Stimulated activated CD8-positive, alpha-beta memory T cell treated with anti-CD3 and anti-CD28 coated beads, Interleukin-4, amount 100 ng/mL, for 1 hour (primary cell): ENCODE measurements at regions not wholly inside any gene's neighbourhood (a gene's known extent, or its start where the extent isn't known, plus 50 kb on each side); places are given as distances from the start of the nearest gene placed in this dataset.
"Not testable (repeated sequence)": the region's sequence is repeated elsewhere in the genome, so short reads cannot be mapped to it uniquely, and the experiment has no call there.

Experiments used
- DNase-seq, 2 donors: peaks; one replicate each; pipeline ENCODE4 v3.0.0-alpha.2; 2020; ENCODE audit warnings: low read depth in 2 of 2, low spot score in 1 of 2

GRCh38 chr4:188911707-188912106 is 772.5 kb downstream of the TRIML1 start:
- no peak for DNase-seq

- no peak for DNase-seq
These were observed 775.9 kb downstream of the TRIML1 start for GRCh38 chr4:188915175-188915574.

GRCh38 chr4:188918787-188919186 is 779.5 kb downstream of the TRIML1 start:
- no peak for DNase-seq

GRCh38 chr4:188930822-188931221 is 791.6 kb downstream of the TRIML1 start:
- DNase-seq = no peak

DNA sequence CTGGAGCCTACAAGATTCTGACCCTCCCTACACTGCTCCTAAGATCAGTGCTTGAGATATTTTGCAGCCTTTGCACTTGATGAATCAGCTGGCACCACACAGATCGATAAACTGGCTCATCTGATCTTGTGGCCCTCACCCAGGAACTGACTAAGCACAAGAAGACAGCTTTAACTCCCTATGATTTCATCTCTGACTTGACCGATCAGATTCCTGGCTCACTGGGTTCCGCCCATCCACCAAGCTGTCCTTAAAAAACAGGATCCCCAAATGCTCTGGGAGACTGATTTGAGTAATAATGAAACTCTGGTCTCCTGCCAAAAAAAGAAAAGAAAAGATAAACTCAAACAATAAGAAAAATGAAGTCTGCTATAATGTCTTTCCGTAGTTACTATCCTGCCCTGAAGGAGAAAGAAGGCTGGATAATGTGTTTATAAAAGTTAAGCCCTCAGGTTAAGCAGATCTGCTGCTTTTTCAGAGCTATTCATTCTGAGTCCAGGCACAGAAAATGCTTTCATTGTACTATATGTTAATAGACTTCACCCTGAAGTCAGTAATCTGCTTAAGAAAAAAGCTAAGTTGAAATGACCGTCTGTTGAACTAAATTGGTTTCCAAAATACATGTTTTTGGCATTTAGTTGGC is 795.2 kb downstream of the TRIML1 start:
- DNase-seq = no peak

- DNase-seq = no peak
These were observed 802.4 kb downstream of the TRIML1 start for GRCh38 chr4:188941524-188942119.

DNA sequence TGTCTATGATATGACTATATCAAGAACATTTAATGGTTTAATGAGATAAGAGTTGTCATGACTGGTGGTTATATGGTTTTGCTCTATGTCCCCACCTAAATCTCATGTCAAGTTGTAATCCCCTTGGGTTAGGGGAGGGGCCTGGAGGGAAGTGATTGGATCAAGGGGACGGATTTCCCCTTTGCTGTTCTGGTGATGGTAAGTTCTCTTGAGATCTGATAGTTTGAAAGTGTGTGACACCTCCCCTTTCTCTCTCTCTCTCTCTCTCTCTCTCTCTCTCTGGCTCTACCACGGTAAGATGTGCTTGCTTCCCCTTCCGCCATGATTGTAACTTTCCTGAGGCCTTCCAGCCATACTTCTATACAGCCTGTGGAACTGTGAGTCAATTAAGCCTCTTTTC is 803.4 kb downstream of the TRIML1 start:
- DNase-seq = no peak

DNA sequence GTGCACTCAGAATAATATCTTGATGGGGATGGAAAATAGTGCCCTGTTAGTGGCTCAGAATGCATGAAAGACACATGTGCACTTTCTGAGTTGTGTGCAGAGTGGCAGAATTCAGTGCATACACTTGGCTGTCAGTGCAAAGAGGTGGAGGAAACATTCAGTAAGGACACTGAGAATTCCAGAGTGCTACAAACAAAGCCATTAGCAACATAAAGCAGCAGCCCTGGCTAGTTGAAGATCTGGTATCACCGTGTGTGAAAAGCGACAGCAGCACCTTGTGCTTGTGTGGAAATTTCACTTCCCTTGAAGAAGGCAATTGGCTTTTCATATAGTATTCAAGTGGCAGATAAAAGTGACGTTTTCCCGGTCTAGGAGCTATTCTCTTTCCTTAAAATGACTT is 810.4 kb downstream of the TRIML1 start:
- no peak for DNase-seq

DNA sequence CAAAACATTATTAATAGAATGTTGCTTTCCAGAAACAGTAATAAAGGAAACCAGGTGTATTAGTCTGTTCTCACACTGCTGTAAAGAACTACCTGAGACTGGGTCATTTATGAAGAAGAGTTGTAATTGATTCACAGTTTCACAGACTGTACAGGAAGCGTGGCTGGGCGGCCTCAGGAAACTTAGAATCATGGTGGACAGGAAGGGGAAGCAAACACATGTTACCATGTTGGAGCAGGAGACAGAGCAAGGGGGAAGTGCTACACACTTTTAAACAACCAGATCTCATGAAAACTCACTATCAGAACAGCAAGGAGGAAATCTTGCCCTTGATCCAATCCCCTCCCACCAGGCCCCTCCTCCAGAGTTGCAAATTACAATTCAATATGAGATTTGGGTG is 815.8 kb downstream of the TRIML1 start:
- DNase-seq = no peak

DNA sequence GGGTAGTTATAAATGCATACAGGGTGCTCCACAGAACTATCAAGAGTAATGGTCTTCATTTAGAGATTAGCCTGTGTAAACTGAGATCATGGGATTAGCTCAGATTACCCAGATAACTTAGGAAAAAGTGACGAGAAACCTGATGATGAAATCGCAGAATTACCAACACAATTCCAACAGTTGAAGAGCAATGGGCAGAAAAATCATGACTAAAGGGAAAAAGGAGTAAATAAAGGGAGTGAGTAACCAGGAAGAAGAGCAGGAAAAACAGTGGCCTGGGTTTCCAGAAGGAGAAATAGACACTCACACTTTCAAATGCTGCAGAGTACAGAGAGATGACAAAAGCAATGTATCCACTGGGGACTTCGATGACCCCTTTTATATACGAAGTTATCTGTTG is 817.3 kb downstream of the TRIML1 start:
- no peak for DNase-seq

- no peak for DNase-seq
These were observed 819.1 kb downstream of the TRIML1 start for GRCh38 chr4:188958346-188958745.

GRCh38 chr4:188959424-188959823 is 820.2 kb downstream of the TRIML1 start:
- no peak for DNase-seq

DNA sequence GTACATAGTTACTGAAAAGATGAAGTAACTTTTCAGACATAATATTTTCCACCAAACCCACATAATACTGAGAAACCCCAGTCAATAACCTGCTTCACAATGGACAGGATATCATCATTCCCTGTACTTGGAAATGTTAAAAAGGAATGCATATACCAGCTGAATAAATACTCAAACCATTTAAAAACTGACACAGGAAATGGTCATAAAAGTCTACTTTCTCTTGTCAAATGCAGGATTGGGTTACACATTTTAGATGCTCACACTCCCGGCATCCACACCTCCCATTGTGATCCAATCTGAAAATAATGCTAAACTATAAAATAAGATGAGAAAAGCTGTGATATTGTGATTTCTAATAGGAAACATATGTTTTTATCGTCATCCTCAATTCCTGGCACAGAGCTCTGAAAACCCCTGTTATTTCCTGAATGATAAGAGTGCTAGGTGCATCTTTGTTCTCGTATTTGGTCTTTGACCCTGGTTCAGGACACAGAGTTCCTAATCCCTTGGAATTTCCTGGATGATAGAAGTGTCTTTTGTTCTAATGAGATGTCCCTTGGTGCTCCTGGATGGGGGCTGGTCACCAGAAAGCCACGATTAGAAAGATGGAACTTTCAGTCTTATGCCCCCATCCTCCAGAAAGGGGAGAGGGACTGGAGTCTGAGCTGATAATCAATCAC is 821.3 kb downstream of the TRIML1 start:
- no peak for DNase-seq

- DNase-seq = no peak
These were observed 831.9 kb downstream of the TRIML1 start for GRCh38 chr4:188971125-188971524.

DNA sequence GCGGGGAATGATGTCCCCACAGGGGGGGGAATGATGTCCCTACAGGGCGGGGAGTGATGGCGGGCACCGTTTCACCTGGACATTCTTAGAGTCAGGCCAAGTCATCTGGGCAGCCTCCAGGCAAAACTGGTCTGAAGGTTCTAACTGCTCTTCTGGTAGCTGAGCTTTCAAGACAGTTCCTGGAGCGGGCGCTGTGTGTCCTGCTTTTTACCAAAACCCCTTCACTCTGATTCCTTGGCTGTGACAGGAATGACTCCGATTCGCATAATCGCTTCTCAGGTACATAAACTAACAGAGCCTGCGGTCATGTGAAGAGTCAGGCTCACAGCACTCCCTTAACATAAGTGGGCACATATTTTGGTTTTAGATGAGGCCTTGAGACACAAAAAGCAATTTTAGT is 836.0 kb downstream of the TRIML1 start:
- no peak for DNase-seq

GRCh38 chr4:188976644-188977115 is 837.4 kb downstream of the TRIML1 start:
- DNase-seq = no peak

DNA sequence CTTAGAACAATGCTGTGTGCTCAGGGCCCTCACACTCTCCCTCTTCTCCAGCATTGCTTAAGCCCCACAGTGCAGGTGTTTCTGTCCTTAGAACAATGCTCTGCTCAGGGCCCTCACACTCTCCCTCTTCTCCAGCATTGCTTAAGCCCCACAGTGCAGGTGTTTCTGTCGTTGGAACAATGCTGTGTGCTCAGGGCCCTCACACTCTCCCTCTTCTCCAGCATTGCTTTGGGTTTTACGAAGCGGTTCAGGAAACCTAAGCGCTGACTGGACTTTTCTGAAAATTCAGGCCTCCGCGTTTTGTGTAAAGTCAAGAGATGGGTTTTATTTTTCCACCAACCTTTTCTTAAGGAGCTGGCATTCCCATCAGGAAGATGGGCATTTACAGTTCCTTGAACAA is 838.0 kb downstream of the TRIML1 start:
- not testable (repeated sequence) for DNase-seq

DNA sequence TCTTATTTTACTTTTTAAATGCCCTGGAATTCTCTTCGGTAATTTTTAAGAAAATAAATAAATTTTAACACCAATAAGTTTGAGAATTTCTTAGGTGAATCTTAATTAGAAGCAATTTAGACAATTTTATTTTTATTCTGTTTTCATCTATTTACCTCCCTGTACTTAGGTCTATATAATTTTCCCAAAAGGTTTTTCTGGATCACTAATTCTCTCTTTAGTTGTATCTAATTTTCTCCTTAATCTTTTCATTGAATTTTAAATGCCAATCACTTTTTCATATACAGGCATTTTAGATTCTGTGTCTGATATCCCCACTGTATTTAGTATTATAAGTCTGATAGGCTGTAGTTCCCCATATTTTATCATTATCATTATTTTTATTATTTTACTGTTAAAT is 845.3 kb downstream of the TRIML1 start:
- no peak for DNase-seq

DNA sequence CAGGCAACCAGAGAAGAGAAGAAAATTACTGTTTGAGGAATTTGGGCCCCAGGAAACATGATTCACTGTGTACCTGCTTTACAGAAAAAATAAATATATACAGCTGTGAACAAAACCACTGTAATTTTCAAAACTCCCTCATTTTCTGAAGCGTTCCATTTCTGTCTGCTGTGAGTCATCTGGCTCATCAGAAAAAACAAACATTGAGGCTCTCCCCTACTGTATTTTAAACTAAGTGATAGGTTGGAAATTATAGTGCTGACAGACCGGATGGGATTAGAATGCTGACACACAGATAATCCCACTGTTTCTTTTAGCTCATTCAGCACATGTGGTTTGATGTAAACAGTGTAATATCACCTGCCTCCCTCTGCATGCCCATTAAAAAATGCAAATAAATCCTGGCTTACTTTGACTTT is 847.0 kb downstream of the TRIML1 start:
- DNase-seq = no peak

- no peak for DNase-seq
These were observed 847.8 kb downstream of the TRIML1 start for GRCh38 chr4:188987011-188987410.

GRCh38 chr4:188988131-188988530 is 848.9 kb downstream of the TRIML1 start:
- DNase-seq = no peak

DNA sequence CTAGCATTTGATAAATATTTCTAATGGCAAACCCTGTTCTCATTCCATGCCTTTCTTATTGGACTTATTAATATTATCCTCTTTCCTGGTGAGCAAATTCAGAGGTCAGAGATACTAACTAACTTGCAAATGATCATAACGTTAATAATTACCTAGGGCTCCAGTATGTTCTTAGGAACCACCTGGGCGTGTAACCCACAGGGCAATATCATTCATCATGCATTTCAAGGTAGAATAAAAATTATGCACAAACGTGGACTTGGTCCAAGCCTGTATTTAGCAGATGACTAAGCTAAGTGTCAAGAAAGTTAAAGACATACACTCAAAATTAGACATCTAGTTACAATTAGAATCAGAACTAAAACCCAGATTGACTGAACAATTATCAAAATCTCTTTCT is 850.1 kb downstream of the TRIML1 start:
- DNase-seq = no peak

- DNase-seq = no peak
These were observed 853.5 kb downstream of the TRIML1 start for GRCh38 chr4:188992706-188993105.
